ENCODE measurements at regions not wholly inside any gene's neighbourhood (a gene's known extent, or its start where the extent isn't known, plus 50 kb on each side); places are given as distances from the start of the nearest gene placed in this dataset.
"Not testable (repeated sequence)": the region's sequence is repeated elsewhere in the genome, so short reads cannot be mapped to it uniquely, and the experiment has no call there.

GRCh38 chr21:23809573-23809972 lies 1797.7 kb downstream of the MRPL39 start:
- no peak for DNase-seq

- DNase-seq, result not testable (repeated sequence)
Measured at GRCh38 chr21:23806966-23807548, 1800.2 kb downstream of the MRPL39 start.

GRCh38 chr21:23804866-23805265 lies 1802.4 kb downstream of the MRPL39 start:
- no peak for DNase-seq

GRCh38 chr21:23801292-23801691 lies 1806.0 kb downstream of the MRPL39 start:
- no peak for DNase-seq

GRCh38 chr21:23799376-23799775 lies 1807.9 kb downstream of the MRPL39 start:
- no peak for DNase-seq

GRCh38 chr21:23792300-23792699 lies 1815.0 kb downstream of the MRPL39 start:
- DNase-seq, result no peak

- DNase-seq, result no peak
Measured at GRCh38 chr21:23789864-23790263, 1817.4 kb downstream of the MRPL39 start.

GRCh38 chr21:23780326-23780725 lies 1827.0 kb downstream of the MRPL39 start:
- no peak for DNase-seq

- DNase-seq, result no peak
Measured at GRCh38 chr21:23743821-23744220, 1863.5 kb downstream of the MRPL39 start.

GRCh38 chr21:23740463-23740862 lies 1866.8 kb downstream of the MRPL39 start:
- no peak for DNase-seq

- DNase-seq, result no peak
Measured at GRCh38 chr21:23732776-23733175, 1874.5 kb downstream of the MRPL39 start.

GRCh38 chr21:23729331-23729730 lies 1878.0 kb downstream of the MRPL39 start:
- no peak for DNase-seq

- no peak for DNase-seq
Measured at GRCh38 chr21:23725576-23725975, 1881.7 kb downstream of the MRPL39 start.

- no peak for DNase-seq
Measured at GRCh38 chr21:23718446-23719285, 1888.6 kb downstream of the MRPL39 start.

GRCh38 chr21:23712166-23712565 lies 1895.1 kb downstream of the MRPL39 start:
- no peak for DNase-seq

GRCh38 chr21:23706431-23706830 lies 1900.8 kb downstream of the MRPL39 start:
- no peak for DNase-seq

- no peak for DNase-seq
Measured at GRCh38 chr21:23699402-23699801, 1907.9 kb downstream of the MRPL39 start.

- DNase-seq, result no peak
Measured at GRCh38 chr21:23698619-23699018, 1908.7 kb downstream of the MRPL39 start.

GRCh38 chr21:23695443-23695842 lies 1911.8 kb downstream of the MRPL39 start:
- DNase-seq, result no peak

GRCh38 chr21:23694390-23694789 lies 1912.9 kb downstream of the MRPL39 start:
- DNase-seq, result no peak

GRCh38 chr21:23690316-23690715 lies 1917.0 kb downstream of the MRPL39 start:
- no peak for DNase-seq

- DNase-seq, result no peak
Measured at GRCh38 chr21:23686737-23687523, 1920.4 kb downstream of the MRPL39 start.

GRCh38 chr21:23684431-23684830 lies 1922.8 kb downstream of the MRPL39 start:
- DNase-seq, result no peak

- DNase-seq, result no peak
Measured at GRCh38 chr21:23664193-23664694, 1943.0 kb downstream of the MRPL39 start.

All from stimulated activated naive CD4-positive, alpha-beta T cell treated with Interleukin-2 at 50 U/mL for 16 hours (primary cell).